Embryonic facial prominence (tissue), 1 donor: ENCODE measurements at regions not wholly inside any gene's neighbourhood (a gene's known extent, or its start where the extent isn't known, plus 50 kb on each side); places are given as distances from the start of the nearest gene placed in this dataset.

ENCODE experiments used
- DNase-seq: peaks from one replicate; pipeline ENCODE4 v3.0.0-alpha.2; 2016; ENCODE audit errors: extremely low spot score

GRCh38 chr2:150710916-150711315, 223.4 kb upstream of the RND3 start:
- no peak for DNase-seq

- DNase-seq: no peak
Observed at GRCh38 chr2:150710041-150710440, 222.6 kb upstream of the RND3 start.

GRCh38 chr2:150706561-150706960, 219.1 kb upstream of the RND3 start:
- no peak for DNase-seq

GRCh38 chr2:150705767-150706166, 218.3 kb upstream of the RND3 start:
- DNase-seq: no peak

GRCh38 chr2:150705357-150705756, 217.9 kb upstream of the RND3 start:
- no peak for DNase-seq

GRCh38 chr2:150702791-150703190, 215.3 kb upstream of the RND3 start:
- no peak for DNase-seq

GRCh38 chr2:150700666-150701580, 213.5 kb upstream of the RND3 start:
- no peak for DNase-seq

- DNase-seq: no peak
Observed at GRCh38 chr2:150699218-150699617, 211.8 kb upstream of the RND3 start.

GRCh38 chr2:150698016-150698661, 210.7 kb upstream of the RND3 start:
- peak; percentile 46 for DNase-seq

- DNase-seq: no peak
Observed at GRCh38 chr2:150697596-150697995, 210.1 kb upstream of the RND3 start.

GRCh38 chr2:150695451-150696135, 208.1 kb upstream of the RND3 start:
- DNase-seq: no peak

GRCh38 chr2:150693556-150693955, 206.1 kb upstream of the RND3 start:
- no peak for DNase-seq

- no peak for DNase-seq
Observed at GRCh38 chr2:150690870-150691269, 203.4 kb upstream of the RND3 start.

- DNase-seq: no peak
Observed at GRCh38 chr2:150690261-150690660, 202.8 kb upstream of the RND3 start.

- no peak for DNase-seq
Observed at GRCh38 chr2:150689590-150689989, 202.1 kb upstream of the RND3 start.

GRCh38 chr2:150688016-150688415, 200.5 kb upstream of the RND3 start:
- DNase-seq: no peak

- no peak for DNase-seq
Observed at GRCh38 chr2:150686391-150686790, 198.9 kb upstream of the RND3 start.

GRCh38 chr2:150681120-150681804, 193.8 kb upstream of the RND3 start:
- DNase-seq: no peak

GRCh38 chr2:150679456-150680120, 192.1 kb upstream of the RND3 start:
- DNase-seq: no peak

GRCh38 chr2:150677551-150677950, 190.1 kb upstream of the RND3 start:
- no peak for DNase-seq

GRCh38 chr2:150676747-150677383, 189.4 kb upstream of the RND3 start:
- DNase-seq: no peak
